ENCODE measurements at regions not wholly inside any gene's neighbourhood (a gene's known extent, or its start where the extent isn't known, plus 50 kb on each side); places are given as distances from the start of the nearest gene placed in this dataset.

DNA sequence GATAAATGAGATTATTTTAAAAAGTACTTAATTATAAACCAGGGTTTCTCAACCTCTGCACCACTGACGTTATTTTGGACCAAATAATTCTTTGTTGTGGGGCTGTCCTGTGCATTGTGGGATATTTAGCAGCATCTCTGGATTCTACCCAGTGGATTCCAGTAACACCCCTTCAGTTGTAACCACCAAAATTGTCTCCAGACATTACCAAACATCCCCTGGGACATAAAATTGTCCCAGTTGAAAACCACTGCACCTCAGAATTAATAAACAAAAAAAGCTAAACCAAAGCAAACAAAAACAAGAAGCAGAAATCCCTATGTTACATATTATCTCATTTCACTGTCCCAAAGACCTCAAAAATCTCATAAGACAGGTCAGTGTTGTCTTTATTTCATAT is 54.2 kb upstream of the GIMD1 start:
- DNase-seq: no peak

DNA sequence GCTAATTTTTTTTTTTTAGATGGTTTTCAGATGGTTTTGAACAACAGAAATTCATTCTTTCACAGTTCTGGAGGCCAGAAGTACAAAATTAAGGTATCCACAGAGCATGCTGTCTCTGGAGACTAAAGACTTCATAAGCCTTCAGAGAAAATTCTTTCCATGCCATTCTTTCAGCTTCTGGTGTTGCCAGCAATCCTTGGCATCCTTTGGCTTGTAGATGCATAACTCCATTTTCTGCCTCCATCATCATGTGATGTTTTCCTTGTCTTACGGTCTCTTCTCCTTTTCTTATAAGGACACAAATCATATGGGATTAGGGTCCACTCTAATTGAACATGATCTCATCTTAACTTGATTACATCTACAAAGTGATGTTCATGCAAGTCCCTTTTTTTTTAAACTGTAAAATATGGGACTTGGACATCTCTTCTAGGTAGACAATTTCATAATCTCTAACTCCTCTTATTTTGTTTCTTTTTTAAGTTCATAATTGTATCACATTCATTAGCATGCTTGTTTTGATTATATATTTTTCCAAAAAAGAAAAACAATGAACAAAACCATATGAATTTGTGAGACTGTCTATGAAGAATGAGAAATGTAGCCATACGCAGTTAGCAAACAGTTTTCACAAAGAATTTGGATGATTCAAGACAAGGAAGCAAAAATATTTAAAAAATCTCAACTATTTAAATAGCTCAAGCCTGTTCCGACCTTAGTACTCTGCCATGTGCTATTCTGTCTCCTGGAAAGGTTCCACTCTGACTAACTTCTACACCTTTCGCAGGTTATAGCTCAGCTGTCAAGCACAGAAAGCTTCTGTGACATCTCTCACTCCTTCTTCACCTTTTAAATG is 53.1 kb upstream of the GIMD1 start:
- no peak for DNase-seq

DNA sequence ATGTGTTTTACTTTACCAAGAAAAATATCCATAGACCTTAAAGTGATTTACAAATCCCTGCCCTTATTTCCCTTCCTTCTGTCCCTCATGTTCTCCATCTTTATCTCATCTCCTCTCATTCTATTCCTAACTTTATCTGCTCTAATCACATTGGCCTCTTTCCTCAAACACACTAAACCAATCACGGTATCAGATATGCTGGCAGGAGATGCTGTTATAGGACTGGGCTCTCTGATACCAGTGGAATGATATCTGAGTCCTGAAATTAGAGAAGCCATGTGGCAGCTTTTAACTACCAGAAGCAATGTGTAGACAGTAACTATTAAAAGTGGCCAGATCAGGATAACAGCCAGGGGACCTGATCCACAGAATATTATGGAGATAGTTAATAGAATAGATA is 49.9 kb upstream of the GIMD1 start:
- DNase-seq: no peak
